NCI-H226 (cell line): ENCODE measurements at regions not wholly inside any gene's neighbourhood (a gene's known extent, or its start where the extent isn't known, plus 50 kb on each side); places are given as distances from the start of the nearest gene placed in this dataset.
"Not testable (repeated sequence)": the region's sequence is repeated elsewhere in the genome, so short reads cannot be mapped to it uniquely, and the experiment has no call there.

Source experiments
- DNase-seq: peaks from one replicate; pipeline ENCODE4 v3.0.0-alpha.2; 2015

GRCh38 chr6:114879693-114880092, 536.9 kb upstream of the HS3ST5 start:
- DNase-seq = no peak

- no peak for DNase-seq
Measured at GRCh38 chr6:114878091-114878490, 535.3 kb upstream of the HS3ST5 start.

GRCh38 chr6:114874410-114874809, 531.6 kb upstream of the HS3ST5 start:
- no peak for DNase-seq

GRCh38 chr6:114865506-114865905, 522.7 kb upstream of the HS3ST5 start:
- not testable (repeated sequence) for DNase-seq

- no peak for DNase-seq
Measured at GRCh38 chr6:114863610-114864009, 520.8 kb upstream of the HS3ST5 start.

- peak; percentile 49 for DNase-seq
Measured at GRCh38 chr6:114862819-114863218, 520.0 kb upstream of the HS3ST5 start.

GRCh38 chr6:114862064-114862463, 519.2 kb upstream of the HS3ST5 start:
- no peak for DNase-seq

GRCh38 chr6:114844359-114844758, 501.5 kb upstream of the HS3ST5 start:
- no peak for DNase-seq

- no peak for DNase-seq
Measured at GRCh38 chr6:114839019-114839418, 496.2 kb upstream of the HS3ST5 start.

- no peak for DNase-seq
Measured at GRCh38 chr6:114833211-114833610, 490.4 kb upstream of the HS3ST5 start.

- no peak for DNase-seq
Measured at GRCh38 chr6:114830515-114830914, 487.7 kb upstream of the HS3ST5 start.

- DNase-seq = no peak
Measured at GRCh38 chr6:114827135-114827534, 484.3 kb upstream of the HS3ST5 start.

GRCh38 chr6:114824409-114824808, 481.6 kb upstream of the HS3ST5 start:
- no peak for DNase-seq

GRCh38 chr6:114816678-114817077, 473.9 kb upstream of the HS3ST5 start:
- DNase-seq = no peak

GRCh38 chr6:114810468-114810867, 467.6 kb upstream of the HS3ST5 start:
- no peak for DNase-seq

- DNase-seq = not testable (repeated sequence)
Measured at GRCh38 chr6:114805426-114805825, 462.6 kb upstream of the HS3ST5 start.

- DNase-seq = no peak
Measured at GRCh38 chr6:114796576-114796975, 453.8 kb upstream of the HS3ST5 start.

GRCh38 chr6:114793428-114793827, 450.6 kb upstream of the HS3ST5 start:
- DNase-seq = no peak

- DNase-seq = peak; percentile 84
Measured at GRCh38 chr6:114785235-114786127, 442.7 kb upstream of the HS3ST5 start.

GRCh38 chr6:114783783-114784182, 441.0 kb upstream of the HS3ST5 start:
- no peak for DNase-seq

GRCh38 chr6:114783083-114783482, 440.3 kb upstream of the HS3ST5 start:
- peak; percentile 60 for DNase-seq

- no peak for DNase-seq
Measured at GRCh38 chr6:114764866-114765265, 422.0 kb upstream of the HS3ST5 start.

GRCh38 chr6:114762145-114762544, 419.3 kb upstream of the HS3ST5 start:
- DNase-seq = no peak

- peak; percentile 28 for DNase-seq
Measured at GRCh38 chr6:114747995-114748625, 405.3 kb upstream of the HS3ST5 start.
